HK-2 (cell line): ENCODE measurements at regions not wholly inside any gene's neighbourhood (a gene's known extent, or its start where the extent isn't known, plus 50 kb on each side); places are given as distances from the start of the nearest gene placed in this dataset.
"Not testable (repeated sequence)": the region's sequence is repeated elsewhere in the genome, so short reads cannot be mapped to it uniquely, and the experiment has no call there.

Experiments
- DNase-seq: peaks from one replicate; pipeline ENCODE4 v3.0.0-alpha.2; 2018; ENCODE audit not compliant: unreplicated experiment

GRCh38 chr22:49394116-49394785 lies 433.4 kb downstream of the BRD1 start:
- DNase-seq, result peak; percentile 21

DNA sequence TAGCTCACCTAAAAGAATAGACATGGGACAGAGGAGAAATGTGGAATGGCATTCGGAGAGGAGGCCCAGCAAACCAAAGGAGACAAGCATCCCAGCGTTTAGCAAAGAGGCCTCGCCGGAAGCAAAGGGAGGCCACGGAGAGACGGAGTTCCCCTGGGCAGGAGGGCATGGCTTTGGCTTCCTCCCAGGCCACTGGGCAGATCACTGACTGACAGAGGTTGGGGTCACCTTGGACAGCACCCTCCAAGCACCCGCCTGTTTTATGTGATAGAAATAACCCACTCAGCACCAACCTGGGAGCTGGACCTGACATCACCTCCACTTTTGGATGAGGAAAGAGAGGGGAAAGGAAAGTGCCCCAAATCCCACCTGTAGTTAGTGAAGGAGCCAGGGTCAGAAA lies 434.1 kb downstream of the BRD1 start:
- DNase-seq, result no peak

GRCh38 chr22:49392841-49393510 lies 434.7 kb downstream of the BRD1 start:
- DNase-seq, result no peak

- DNase-seq, result no peak
These were observed 435.4 kb downstream of the BRD1 start for GRCh38 chr22:49392247-49392646.

DNA sequence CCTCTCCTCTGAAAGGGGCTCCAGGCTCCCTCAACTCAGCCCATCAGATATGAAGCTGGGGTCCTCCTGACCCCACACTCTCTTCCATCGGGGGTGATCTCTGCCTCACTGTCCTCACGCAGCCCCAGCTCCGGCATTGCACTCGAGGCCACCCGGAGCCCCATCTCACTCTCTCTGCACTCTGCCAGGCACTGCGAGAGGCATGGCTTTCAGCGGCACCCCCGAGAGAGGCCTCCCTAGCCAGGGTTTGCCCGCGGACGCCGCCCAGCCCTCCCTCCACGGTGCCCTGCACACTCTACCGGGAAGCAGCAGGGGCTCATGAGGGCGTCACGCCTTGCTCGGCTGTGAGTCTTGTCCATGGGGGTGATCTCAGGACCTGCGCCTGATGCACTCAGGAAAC lies 436.2 kb downstream of the BRD1 start:
- DNase-seq, result no peak

- no peak for DNase-seq
These were observed 436.7 kb downstream of the BRD1 start for GRCh38 chr22:49390954-49391353.

GRCh38 chr22:49383909-49384308 lies 443.8 kb downstream of the BRD1 start:
- DNase-seq, result not testable (repeated sequence)

GRCh38 chr22:49382451-49382735 lies 445.3 kb downstream of the BRD1 start:
- DNase-seq, result no peak

- no peak for DNase-seq
These were observed 445.9 kb downstream of the BRD1 start for GRCh38 chr22:49381595-49382450.

DNA sequence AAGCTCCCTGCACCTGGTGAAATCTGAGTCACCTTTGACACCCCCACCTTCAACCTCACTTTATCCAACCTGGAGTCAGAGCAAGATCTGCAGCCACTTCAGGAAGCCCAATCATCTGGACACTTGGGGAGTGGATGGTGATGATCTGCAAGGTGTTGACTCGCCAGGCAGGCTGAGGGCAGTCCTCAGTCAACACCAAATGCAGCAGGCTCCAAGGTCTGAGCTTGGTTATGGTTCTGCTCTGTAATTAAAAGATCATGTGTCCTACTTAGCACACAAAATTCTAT lies 446.9 kb downstream of the BRD1 start:
- no peak for DNase-seq

DNA sequence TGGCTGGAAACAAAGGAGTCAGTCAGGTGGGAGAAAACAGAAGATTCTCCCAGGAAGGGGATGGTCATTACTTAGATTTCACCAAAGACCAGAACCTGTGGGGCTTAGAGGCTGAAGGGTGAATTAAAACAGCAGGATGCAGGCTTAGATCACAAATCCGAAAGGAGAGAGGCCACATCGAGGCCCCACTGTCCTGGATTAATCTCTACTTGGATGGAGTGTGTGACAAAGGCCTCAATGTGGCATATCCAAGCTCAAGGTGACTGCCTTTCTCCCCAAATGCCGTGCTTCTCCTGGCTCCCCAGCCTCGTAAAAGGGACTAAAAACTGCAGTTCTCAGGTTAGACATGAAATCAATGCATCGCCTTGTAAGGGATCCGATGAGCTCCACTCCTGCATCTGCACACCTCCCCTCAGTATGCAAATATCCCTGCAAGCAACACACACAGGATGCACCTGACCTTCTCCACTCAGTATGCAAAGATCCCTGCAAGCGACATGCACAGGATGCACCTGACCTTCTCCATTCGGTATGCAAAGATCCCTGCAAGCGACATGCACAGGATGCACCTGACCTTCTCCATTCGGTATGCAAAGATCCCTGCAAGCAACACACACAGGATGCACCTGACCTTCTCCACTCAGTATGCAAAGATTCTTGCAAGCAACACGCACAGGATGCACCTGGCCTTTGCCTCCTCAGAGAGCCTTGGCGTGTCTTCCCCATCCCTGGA lies 447.4 kb downstream of the BRD1 start:
- DNase-seq, result no peak

GRCh38 chr22:49377306-49377705 lies 450.4 kb downstream of the BRD1 start:
- no peak for DNase-seq

GRCh38 chr22:49373801-49374226 lies 453.9 kb downstream of the BRD1 start:
- DNase-seq, result no peak

DNA sequence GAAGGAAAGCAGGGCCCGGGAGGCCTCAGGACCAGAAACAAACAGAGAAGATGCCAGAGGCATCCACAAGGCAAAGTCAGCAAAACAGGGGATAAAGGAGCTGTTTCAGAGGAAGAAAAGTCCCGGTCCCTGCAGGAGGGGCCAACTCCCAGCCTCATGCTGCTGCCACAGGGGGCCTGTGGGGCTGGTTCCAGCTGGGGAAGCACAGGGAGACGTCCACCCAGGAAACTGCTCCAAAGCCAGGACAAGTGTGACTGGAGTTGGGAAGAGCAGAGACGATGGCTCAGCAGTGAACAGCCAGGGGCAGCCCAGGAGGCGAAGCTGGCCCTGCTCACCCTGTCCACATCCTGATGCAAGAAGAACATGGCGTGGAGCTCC lies 454.4 kb downstream of the BRD1 start:
- DNase-seq, result no peak

- DNase-seq, result peak; percentile 52
These were observed 455.0 kb downstream of the BRD1 start for GRCh38 chr22:49372530-49373288.

DNA sequence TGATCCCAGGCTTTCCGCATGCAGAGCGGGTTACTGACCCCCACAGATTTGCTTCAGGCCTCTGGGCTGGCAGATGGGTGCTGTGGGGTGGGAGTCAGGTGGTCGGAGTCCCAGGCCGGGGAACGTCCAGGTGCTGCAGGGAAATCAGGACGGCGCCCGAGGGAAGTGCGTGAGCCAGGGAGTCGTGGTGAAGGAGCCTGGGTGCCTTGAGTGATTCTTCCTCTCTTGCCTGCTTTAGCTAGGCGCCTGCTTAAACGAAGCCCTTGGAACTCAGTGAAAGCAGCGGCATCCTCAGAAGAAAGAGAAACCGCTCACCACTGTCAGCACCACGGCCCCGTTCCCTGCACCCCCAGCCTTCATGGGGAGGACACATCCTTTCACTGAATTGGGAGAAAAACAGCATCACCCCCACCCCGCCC lies 455.6 kb downstream of the BRD1 start:
- no peak for DNase-seq

- DNase-seq, result no peak
These were observed 456.2 kb downstream of the BRD1 start for GRCh38 chr22:49371325-49372110.

GRCh38 chr22:49370627-49371301 lies 456.9 kb downstream of the BRD1 start:
- DNase-seq, result no peak

GRCh38 chr22:49369726-49370626 lies 457.7 kb downstream of the BRD1 start:
- DNase-seq, result no peak
